ENCODE measurements at regions not wholly inside any gene's neighbourhood (a gene's known extent, or its start where the extent isn't known, plus 50 kb on each side); places are given as distances from the start of the nearest gene placed in this dataset.

- TF ChIP-seq CREB1 (CRISPR knock-in tag; IDR thresholded peaks at IDR 0.05; ENCODE audit: low read depth) (no peak), CTCF (conservative IDR thresholded peaks at IDR 0.05; ENCODE audit: low read depth in 2 of 2) (no peak), REST (IDR thresholded peaks at IDR 0.05; ENCODE audit: unreplicated experiment) (no peak), EZH2phosphoT487 (IDR thresholded peaks at IDR 0.05; ENCODE audit: unreplicated experiment) (no peak), POLR2AphosphoS5 (IDR thresholded peaks at IDR 0.05; ENCODE audit: low read depth) (no peak)
Measured at GRCh38 chr21:17368748-17369363, 144.0 kb upstream of the CXADR start.

Data from GM23338 (cell line).